ENCODE measurements at regions not wholly inside any gene's neighbourhood (a gene's known extent, or its start where the extent isn't known, plus 50 kb on each side); places are given as distances from the start of the nearest gene placed in this dataset.
"Not testable (repeated sequence)": the region's sequence is repeated elsewhere in the genome, so short reads cannot be mapped to it uniquely, and the experiment has no call there.

GRCh38 chr2:129565551-129566109, 413.8 kb upstream of the RAB6C start:
- H3K27ac ChIP-seq (ENCODE audit: low read length) = no peak overlapping the region
- H3K9ac ChIP-seq (ENCODE audit: low read depth, low read length) = no peak overlapping the region
- peaks cover 9% of the 10 kb centered on the region; the same call in 1 of the 2 replicates for H3K4me1 ChIP-seq (ENCODE audit: insufficient read depth, low read length)
- H3K9me3 ChIP-seq (ENCODE audit: insufficient read depth, low read depth, low read length) = peaks cover 4% of the 10 kb centered on the region; the same call in 1 of the 2 replicates
- H3K4me3 ChIP-seq (ENCODE audit: low read length) = no peak overlapping the region
- H3K36me3 ChIP-seq (ENCODE audit: insufficient read depth, low read depth, low read length) = no peaks in the 10 kb centered on the region
- H3K27me3 ChIP-seq (ENCODE audit: insufficient read depth, low read length) = no peaks in the 10 kb centered on the region

GRCh38 chr2:129570812-129571211, 408.7 kb upstream of the RAB6C start:
- H3K9ac ChIP-seq (ENCODE audit: low read depth, low read length); H3K4me3 ChIP-seq (ENCODE audit: low read length); H3K36me3 ChIP-seq (ENCODE audit: insufficient read depth, low read depth, low read length); H3K9me3 ChIP-seq (ENCODE audit: insufficient read depth, low read depth, low read length); H3K4me1 ChIP-seq (ENCODE audit: insufficient read depth, low read length); H3K27me3 ChIP-seq (ENCODE audit: insufficient read depth, low read length); H3K27ac ChIP-seq (ENCODE audit: low read length): not testable (repeated sequence)

GRCh38 chr2:129575431-129575830, 404.0 kb upstream of the RAB6C start:
- H3K4me1 ChIP-seq (ENCODE audit: insufficient read depth, low read length) = no peaks in the 10 kb centered on the region
- H3K27ac ChIP-seq (ENCODE audit: low read length) = no peak overlapping the region
- H3K9ac ChIP-seq (ENCODE audit: low read depth, low read length) = no peak overlapping the region
- no peaks in the 10 kb centered on the region for H3K36me3 ChIP-seq (ENCODE audit: insufficient read depth, low read depth, low read length)
- no peak overlapping the region for H3K4me3 ChIP-seq (ENCODE audit: low read length)
- H3K9me3 ChIP-seq (ENCODE audit: insufficient read depth, low read depth, low read length) = no peaks in the 10 kb centered on the region; the same call in 1 of the 2 replicates
- H3K27me3 ChIP-seq (ENCODE audit: insufficient read depth, low read length) = no peaks in the 10 kb centered on the region

GRCh38 chr2:129575880-129576279, 403.6 kb upstream of the RAB6C start:
- Histone ChIP-seq H3K4me1 (ENCODE audit: insufficient read depth, low read length) (no peaks in the 10 kb centered on the region), H3K4me3 (ENCODE audit: low read length) (no peak overlapping the region), H3K27ac (ENCODE audit: low read length) (no peak overlapping the region), H3K36me3 (ENCODE audit: insufficient read depth, low read depth, low read length) (no peaks in the 10 kb centered on the region), H3K9me3 (ENCODE audit: insufficient read depth, low read depth, low read length) (no peaks in the 10 kb centered on the region; the same call in 1 of the 2 replicates), H3K27me3 (ENCODE audit: insufficient read depth, low read length) (no peaks in the 10 kb centered on the region), H3K9ac (ENCODE audit: low read depth, low read length) (no peak overlapping the region)

- Histone ChIP-seq H3K9me3 (ENCODE audit: insufficient read depth, low read depth, low read length) (peaks cover 4% of the 10 kb centered on the region), H3K27ac (ENCODE audit: low read length) (no peak overlapping the region), H3K36me3 (ENCODE audit: insufficient read depth, low read depth, low read length) (no peaks in the 10 kb centered on the region), H3K9ac (ENCODE audit: low read depth, low read length) (no peak overlapping the region), H3K4me3 (ENCODE audit: low read length) (no peak overlapping the region), H3K4me1 (ENCODE audit: insufficient read depth, low read length) (no peaks in the 10 kb centered on the region), H3K27me3 (ENCODE audit: insufficient read depth, low read length) (no peaks in the 10 kb centered on the region)
Observed at GRCh38 chr2:129580001-129580400, 399.5 kb upstream of the RAB6C start.

- Histone ChIP-seq H3K4me1 (ENCODE audit: insufficient read depth, low read length) (no peaks in the 10 kb centered on the region), H3K36me3 (ENCODE audit: insufficient read depth, low read depth, low read length) (no peaks in the 10 kb centered on the region), H3K27ac (ENCODE audit: low read length) (no peak overlapping the region), H3K9me3 (ENCODE audit: insufficient read depth, low read depth, low read length) (peaks cover 4% of the 10 kb centered on the region), H3K27me3 (ENCODE audit: insufficient read depth, low read length) (peaks cover 19% of the 10 kb centered on the region), H3K9ac (ENCODE audit: low read depth, low read length) (no peak overlapping the region), H3K4me3 (ENCODE audit: low read length) (no peak overlapping the region)
Observed at GRCh38 chr2:129585760-129586159, 393.7 kb upstream of the RAB6C start.

- Histone ChIP-seq H3K36me3 (ENCODE audit: insufficient read depth, low read depth, low read length) (no peaks in the 10 kb centered on the region), H3K27ac (ENCODE audit: low read length) (no peak overlapping the region), H3K4me1 (ENCODE audit: insufficient read depth, low read length) (no peaks in the 10 kb centered on the region), H3K4me3 (ENCODE audit: low read length) (no peak overlapping the region; the same call in 1 of the 2 replicates), H3K9me3 (ENCODE audit: insufficient read depth, low read depth, low read length) (no peaks in the 10 kb centered on the region), H3K9ac (ENCODE audit: low read depth, low read length) (no peak overlapping the region), H3K27me3 (ENCODE audit: insufficient read depth, low read length) (peaks cover 19% of the 10 kb centered on the region)
Observed at GRCh38 chr2:129587426-129588064, 391.9 kb upstream of the RAB6C start.

GRCh38 chr2:129604560-129604959, 374.9 kb upstream of the RAB6C start:
- Histone ChIP-seq H3K9me3 (ENCODE audit: insufficient read depth, low read depth, low read length) (no peaks in the 10 kb centered on the region), H3K9ac (ENCODE audit: low read depth, low read length) (no peak overlapping the region), H3K4me3 (ENCODE audit: low read length) (no peak overlapping the region), H3K27ac (ENCODE audit: low read length) (no peak overlapping the region), H3K36me3 (ENCODE audit: insufficient read depth, low read depth, low read length) (no peaks in the 10 kb centered on the region), H3K27me3 (ENCODE audit: insufficient read depth, low read length) (peaks cover 7% of the 10 kb centered on the region; the same call in 1 of the 2 replicates), H3K4me1 (ENCODE audit: insufficient read depth, low read length) (no peaks in the 10 kb centered on the region; the same call in 1 of the 2 replicates)

- H3K27ac ChIP-seq (ENCODE audit: low read length) = no peak overlapping the region
- H3K36me3 ChIP-seq (ENCODE audit: insufficient read depth, low read depth, low read length) = no peaks in the 10 kb centered on the region
- H3K4me1 ChIP-seq (ENCODE audit: insufficient read depth, low read length) = no peaks in the 10 kb centered on the region; the same call in 1 of the 2 replicates
- H3K4me3 ChIP-seq (ENCODE audit: low read length) = no peak overlapping the region
- no peaks in the 10 kb centered on the region for H3K9me3 ChIP-seq (ENCODE audit: insufficient read depth, low read depth, low read length)
- H3K9ac ChIP-seq (ENCODE audit: low read depth, low read length) = no peak overlapping the region
- H3K27me3 ChIP-seq (ENCODE audit: insufficient read depth, low read length) = peaks cover 7% of the 10 kb centered on the region; the same call in 1 of the 2 replicates
Observed at GRCh38 chr2:129605646-129606045, 373.8 kb upstream of the RAB6C start.

- no peak overlapping the region for H3K4me3 ChIP-seq (ENCODE audit: low read length)
- H3K9ac ChIP-seq (ENCODE audit: low read depth, low read length) = no peak overlapping the region
- peaks cover 7% of the 10 kb centered on the region; the same call in 1 of the 2 replicates for H3K27me3 ChIP-seq (ENCODE audit: insufficient read depth, low read length)
- H3K36me3 ChIP-seq (ENCODE audit: insufficient read depth, low read depth, low read length) = no peaks in the 10 kb centered on the region
- no peak overlapping the region for H3K27ac ChIP-seq (ENCODE audit: low read length)
- H3K9me3 ChIP-seq (ENCODE audit: insufficient read depth, low read depth, low read length) = no peaks in the 10 kb centered on the region
- no peaks in the 10 kb centered on the region; the same call in 1 of the 2 replicates for H3K4me1 ChIP-seq (ENCODE audit: insufficient read depth, low read length)
Observed at GRCh38 chr2:129606496-129607270, 372.8 kb upstream of the RAB6C start.

- no peaks in the 10 kb centered on the region for H3K36me3 ChIP-seq (ENCODE audit: insufficient read depth, low read depth, low read length)
- H3K9me3 ChIP-seq (ENCODE audit: insufficient read depth, low read depth, low read length) = no peaks in the 10 kb centered on the region
- H3K4me3 ChIP-seq (ENCODE audit: low read length) = no peak overlapping the region
- H3K4me1 ChIP-seq (ENCODE audit: insufficient read depth, low read length) = peaks cover 4% of the 10 kb centered on the region; the same call in 1 of the 2 replicates
- peaks cover 7% of the 10 kb centered on the region; the same call in 1 of the 2 replicates for H3K27me3 ChIP-seq (ENCODE audit: insufficient read depth, low read length)
- H3K9ac ChIP-seq (ENCODE audit: low read depth, low read length) = no peak overlapping the region
- no peak overlapping the region for H3K27ac ChIP-seq (ENCODE audit: low read length)
Observed at GRCh38 chr2:129609224-129609623, 370.2 kb upstream of the RAB6C start.
